ENCODE measurements at regions not wholly inside any gene's neighbourhood (a gene's known extent, or its start where the extent isn't known, plus 50 kb on each side); places are given as distances from the start of the nearest gene placed in this dataset.

DNA sequence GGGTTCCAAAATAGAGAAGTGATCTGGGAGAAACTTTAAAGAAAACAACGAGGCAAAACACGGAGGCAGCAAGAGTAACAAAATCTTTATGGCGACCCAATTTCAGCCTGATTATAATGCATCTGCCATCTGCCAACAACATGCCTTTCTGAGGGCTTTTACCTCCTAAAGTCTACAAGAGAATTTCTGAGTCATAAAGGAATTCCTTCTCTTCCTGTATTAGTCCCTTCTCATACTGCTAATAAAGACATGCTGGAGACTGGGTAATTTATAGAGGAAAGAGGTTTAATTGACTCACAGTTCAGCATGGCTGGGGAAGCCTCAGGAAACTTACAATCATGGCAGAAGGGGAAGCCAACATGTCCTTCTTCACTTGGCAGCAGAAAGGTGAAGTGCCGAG lies 226.6 kb downstream of the HACE1 start:
- no peak for TF ChIP-seq EP300 (IDR thresholded peaks at IDR 0.05; ENCODE audit: low read depth)
- TF ChIP-seq, protein P1, sequence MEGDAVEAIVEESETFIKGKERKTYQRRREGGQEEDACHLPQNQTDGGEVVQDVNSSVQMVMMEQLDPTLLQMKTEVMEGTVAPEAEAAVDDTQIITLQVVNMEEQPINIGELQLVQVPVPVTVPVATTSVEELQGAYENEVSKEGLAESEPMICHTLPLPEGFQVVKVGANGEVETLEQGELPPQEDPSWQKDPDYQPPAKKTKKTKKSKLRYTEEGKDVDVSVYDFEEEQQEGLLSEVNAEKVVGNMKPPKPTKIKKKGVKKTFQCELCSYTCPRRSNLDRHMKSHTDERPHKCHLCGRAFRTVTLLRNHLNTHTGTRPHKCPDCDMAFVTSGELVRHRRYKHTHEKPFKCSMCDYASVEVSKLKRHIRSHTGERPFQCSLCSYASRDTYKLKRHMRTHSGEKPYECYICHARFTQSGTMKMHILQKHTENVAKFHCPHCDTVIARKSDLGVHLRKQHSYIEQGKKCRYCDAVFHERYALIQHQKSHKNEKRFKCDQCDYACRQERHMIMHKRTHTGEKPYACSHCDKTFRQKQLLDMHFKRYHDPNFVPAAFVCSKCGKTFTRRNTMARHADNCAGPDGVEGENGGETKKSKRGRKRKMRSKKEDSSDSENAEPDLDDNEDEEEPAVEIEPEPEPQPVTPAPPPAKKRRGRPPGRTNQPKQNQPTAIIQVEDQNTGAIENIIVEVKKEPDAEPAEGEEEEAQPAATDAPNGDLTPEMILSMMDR (IDR thresholded peaks at IDR 0.05): no peak
